SK-N-MC (cell line): ENCODE measurements at regions not wholly inside any gene's neighbourhood (a gene's known extent, or its start where the extent isn't known, plus 50 kb on each side); places are given as distances from the start of the nearest gene placed in this dataset.

Experiments used
- EZH2 ChIP-seq: fragments of 200-600 bp; sonication (generic); IDR thresholded peaks from one replicate; pipeline ENCODE4 v1.6.1; 2017; ENCODE audit warnings: antibody characterized with exemption
- FOXP2 ChIP-seq: optimal IDR thresholded peaks from 2 replicates; pipeline ENCODE3; 2011; ENCODE audit warnings: mild to moderate bottlenecking, moderate library complexity; ENCODE audit not compliant: insufficient read depth; ENCODE audit errors: extremely low read length, control extremely low read depth
- POLR2AphosphoS5 ChIP-seq: IDR thresholded peaks from 2 replicates; pipeline ENCODE4 v1.6.1; 2012; ENCODE audit warnings: mild to moderate bottlenecking, low read depth, low read length, borderline replicate concordance

- no peak for TF ChIP-seq EZH2
- no peak for TF ChIP-seq POLR2AphosphoS5
- no peak for TF ChIP-seq FOXP2
Observed at GRCh38 chr5:112533362-112533761, 114.3 kb upstream of the EPB41L4A start.
